Astrocyte of the cerebellum (primary cell): ENCODE measurements at regions not wholly inside any gene's neighbourhood (a gene's known extent, or its start where the extent isn't known, plus 50 kb on each side); places are given as distances from the start of the nearest gene placed in this dataset.

ENCODE experiments used
- DNase-seq: peaks from one replicate; pipeline ENCODE4 v3.0.0-alpha.2; 2011; ENCODE audit warnings: low read depth
- H3K4me3 ChIP-seq: 2 replicates; pipeline ENCODE4 v1.5.1; 2011; ENCODE audit warnings: mild to moderate bottlenecking, low read depth, low read length, moderate library complexity
- CTCF ChIP-seq: IDR thresholded peaks from 2 replicates; pipeline ENCODE4 v1.5.1; 2012; ENCODE audit warnings: low read length, low read depth, moderate library complexity, mild to moderate bottlenecking; ENCODE audit errors: missing control alignments
- in situ Hi-C: cut with HindIII; loops from 2 replicates; pipeline ENCODE4 v1.10.0; 2017; ENCODE audit warnings: low sequenced_read_pairs

- TF ChIP-seq CTCF: no peak
- H3K4me3 ChIP-seq: no peak overlapping the region
- DNase-seq: no peak
- in situ Hi-C loops: loop anchor here (25.0 kb wide), 1 partner anchor 190 kb away; no protein-coding TSS in a partner anchor
Measured at GRCh38 chr15:26352406-26352805, 420.5 kb downstream of the GABRB3 start.

GRCh38 chr15:26325495-26325894, 447.4 kb downstream of the GABRB3 start:
- in situ Hi-C loops: no loop called here
- no peak for TF ChIP-seq CTCF
- no peak for DNase-seq
- H3K4me3 ChIP-seq: no peak overlapping the region

- in situ Hi-C loops: no loop called here
- TF ChIP-seq CTCF: no peak
- H3K4me3 ChIP-seq: no peak overlapping the region
Measured at GRCh38 chr15:26323566-26323965, 449.3 kb downstream of the GABRB3 start.

GRCh38 chr15:26318689-26319088, 454.2 kb downstream of the GABRB3 start:
- no peak for TF ChIP-seq CTCF
- in situ Hi-C loops: no loop called here
- no peak overlapping the region for H3K4me3 ChIP-seq
- DNase-seq: no peak

More at GRCh38 chr15:26323566-26323965, 449.3 kb downstream of the GABRB3 start:
- no peak for DNase-seq

- in situ Hi-C loops: no loop called here
- no peak overlapping the region for H3K4me3 ChIP-seq
- no peak for DNase-seq
- no peak for TF ChIP-seq CTCF
Measured at GRCh38 chr15:26314577-26314976, 451.4 kb upstream of the ATP10A start.

- in situ Hi-C loops: no loop called here
- no peak overlapping the region for H3K4me3 ChIP-seq
- TF ChIP-seq CTCF: no peak
- DNase-seq: no peak
Measured at GRCh38 chr15:26311710-26312236, 448.6 kb upstream of the ATP10A start.
